ENCODE measurements at regions not wholly inside any gene's neighbourhood (a gene's known extent, or its start where the extent isn't known, plus 50 kb on each side); places are given as distances from the start of the nearest gene placed in this dataset.

GRCh38 chr11:45063669-45064068, 82.8 kb upstream of the PRDM11 start:
- Histone ChIP-seq H3K9me3 (ENCODE audit: control insufficient read depth, insufficient read depth, low read length) (0 out of 2 replicates have a peak, but pooled peaks cover 4% of the 10 kb centered on the region), H3K27ac (ENCODE audit: low read depth, low read length) (no peak overlapping the region), H3K9ac (ENCODE audit: low read depth, low read length) (no peak overlapping the region), H3K27me3 (ENCODE audit: control insufficient read depth, insufficient read depth, low read length) (no peaks in the 10 kb centered on the region), H3K4me1 (ENCODE audit: control insufficient read depth, insufficient read depth, low read length) (no peaks in the 10 kb centered on the region), H3K4me3 (ENCODE audit: low read depth, low read length) (no peak overlapping the region), H3K36me3 (ENCODE audit: control insufficient read depth, insufficient read depth, low read length) (no peaks in the 10 kb centered on the region)

GRCh38 chr11:45067966-45068365, 78.5 kb upstream of the PRDM11 start:
- H3K27me3 ChIP-seq (ENCODE audit: control insufficient read depth, insufficient read depth, low read length) = no peaks in the 10 kb centered on the region
- H3K4me3 ChIP-seq (ENCODE audit: low read depth, low read length) = no peak overlapping the region
- H3K9ac ChIP-seq (ENCODE audit: low read depth, low read length) = no peak overlapping the region
- no peaks in the 10 kb centered on the region for H3K4me1 ChIP-seq (ENCODE audit: control insufficient read depth, insufficient read depth, low read length)
- H3K27ac ChIP-seq (ENCODE audit: low read depth, low read length) = no peak overlapping the region
- H3K36me3 ChIP-seq (ENCODE audit: control insufficient read depth, insufficient read depth, low read length) = no peaks in the 10 kb centered on the region
- H3K9me3 ChIP-seq (ENCODE audit: control insufficient read depth, insufficient read depth, low read length) = 0 out of 2 replicates have a peak, but pooled peaks cover 4% of the 10 kb centered on the region

GRCh38 chr11:45071232-45071631, 75.2 kb upstream of the PRDM11 start:
- Histone ChIP-seq H3K27ac (ENCODE audit: low read depth, low read length) (no peak overlapping the region), H3K9me3 (ENCODE audit: control insufficient read depth, insufficient read depth, low read length) (no peaks in the 10 kb centered on the region), H3K36me3 (ENCODE audit: control insufficient read depth, insufficient read depth, low read length) (no peaks in the 10 kb centered on the region), H3K27me3 (ENCODE audit: control insufficient read depth, insufficient read depth, low read length) (no peaks in the 10 kb centered on the region), H3K4me1 (ENCODE audit: control insufficient read depth, insufficient read depth, low read length) (no peaks in the 10 kb centered on the region; the same call in 1 of the 2 replicates), H3K9ac (ENCODE audit: low read depth, low read length) (no peak overlapping the region), H3K4me3 (ENCODE audit: low read depth, low read length) (no peak overlapping the region)

GRCh38 chr11:45073685-45074141, 72.7 kb upstream of the PRDM11 start:
- no peaks in the 10 kb centered on the region for H3K9me3 ChIP-seq (ENCODE audit: control insufficient read depth, insufficient read depth, low read length)
- H3K4me3 ChIP-seq (ENCODE audit: low read depth, low read length) = no peak overlapping the region
- no peaks in the 10 kb centered on the region for H3K36me3 ChIP-seq (ENCODE audit: control insufficient read depth, insufficient read depth, low read length)
- no peaks in the 10 kb centered on the region; the same call in 1 of the 2 replicates for H3K4me1 ChIP-seq (ENCODE audit: control insufficient read depth, insufficient read depth, low read length)
- no peak overlapping the region for H3K9ac ChIP-seq (ENCODE audit: low read depth, low read length)
- H3K27me3 ChIP-seq (ENCODE audit: control insufficient read depth, insufficient read depth, low read length) = no peaks in the 10 kb centered on the region
- H3K27ac ChIP-seq (ENCODE audit: low read depth, low read length) = no peak overlapping the region

- no peaks in the 10 kb centered on the region; the same call in 1 of the 2 replicates for H3K4me1 ChIP-seq (ENCODE audit: control insufficient read depth, insufficient read depth, low read length)
- no peak overlapping the region for H3K27ac ChIP-seq (ENCODE audit: low read depth, low read length)
- H3K36me3 ChIP-seq (ENCODE audit: control insufficient read depth, insufficient read depth, low read length) = no peaks in the 10 kb centered on the region
- H3K27me3 ChIP-seq (ENCODE audit: control insufficient read depth, insufficient read depth, low read length) = no peaks in the 10 kb centered on the region
- no peak overlapping the region for H3K9ac ChIP-seq (ENCODE audit: low read depth, low read length)
- H3K4me3 ChIP-seq (ENCODE audit: low read depth, low read length) = no peak overlapping the region
- H3K9me3 ChIP-seq (ENCODE audit: control insufficient read depth, insufficient read depth, low read length) = no peaks in the 10 kb centered on the region
These were observed 70.9 kb upstream of the PRDM11 start for GRCh38 chr11:45075519-45075918.

- no peaks in the 10 kb centered on the region; the same call in 1 of the 2 replicates for H3K4me1 ChIP-seq (ENCODE audit: control insufficient read depth, insufficient read depth, low read length)
- H3K36me3 ChIP-seq (ENCODE audit: control insufficient read depth, insufficient read depth, low read length) = no peaks in the 10 kb centered on the region
- H3K27me3 ChIP-seq (ENCODE audit: control insufficient read depth, insufficient read depth, low read length) = no peaks in the 10 kb centered on the region
- H3K4me3 ChIP-seq (ENCODE audit: low read depth, low read length) = no peak overlapping the region
- H3K27ac ChIP-seq (ENCODE audit: low read depth, low read length) = no peak overlapping the region
- no peaks in the 10 kb centered on the region for H3K9me3 ChIP-seq (ENCODE audit: control insufficient read depth, insufficient read depth, low read length)
- H3K9ac ChIP-seq (ENCODE audit: low read depth, low read length) = no peak overlapping the region
These were observed 70.5 kb upstream of the PRDM11 start for GRCh38 chr11:45075952-45076351.

- Histone ChIP-seq H3K4me1 (ENCODE audit: control insufficient read depth, insufficient read depth, low read length) (no peaks in the 10 kb centered on the region; the same call in 1 of the 2 replicates), H3K4me3 (ENCODE audit: low read depth, low read length) (no peak overlapping the region)
These were observed 69.7 kb upstream of the PRDM11 start for GRCh38 chr11:45076761-45077160.

GRCh38 chr11:45078236-45079074, 68.0 kb upstream of the PRDM11 start:
- Histone ChIP-seq H3K27ac (ENCODE audit: low read depth, low read length) (no peak overlapping the region), H3K4me3 (ENCODE audit: low read depth, low read length) (no peak overlapping the region), H3K27me3 (ENCODE audit: control insufficient read depth, insufficient read depth, low read length) (no peaks in the 10 kb centered on the region), H3K4me1 (ENCODE audit: control insufficient read depth, insufficient read depth, low read length) (peaks cover 15% of the 10 kb centered on the region), H3K9me3 (ENCODE audit: control insufficient read depth, insufficient read depth, low read length) (no peaks in the 10 kb centered on the region), H3K9ac (ENCODE audit: low read depth, low read length) (no peak overlapping the region), H3K36me3 (ENCODE audit: control insufficient read depth, insufficient read depth, low read length) (no peaks in the 10 kb centered on the region)

More at GRCh38 chr11:45076761-45077160, 69.7 kb upstream of the PRDM11 start:
- Histone ChIP-seq H3K36me3 (ENCODE audit: control insufficient read depth, insufficient read depth, low read length) (no peaks in the 10 kb centered on the region), H3K27me3 (ENCODE audit: control insufficient read depth, insufficient read depth, low read length) (no peaks in the 10 kb centered on the region), H3K9me3 (ENCODE audit: control insufficient read depth, insufficient read depth, low read length) (no peaks in the 10 kb centered on the region), H3K27ac (ENCODE audit: low read depth, low read length) (no peak overlapping the region), H3K9ac (ENCODE audit: low read depth, low read length) (no peak overlapping the region)

- H3K4me3 ChIP-seq (ENCODE audit: low read depth, low read length) = no peak overlapping the region
- no peaks in the 10 kb centered on the region for H3K27me3 ChIP-seq (ENCODE audit: control insufficient read depth, insufficient read depth, low read length)
- H3K4me1 ChIP-seq (ENCODE audit: control insufficient read depth, insufficient read depth, low read length) = peaks cover 21% of the 10 kb centered on the region
- H3K36me3 ChIP-seq (ENCODE audit: control insufficient read depth, insufficient read depth, low read length) = no peaks in the 10 kb centered on the region
- H3K9me3 ChIP-seq (ENCODE audit: control insufficient read depth, insufficient read depth, low read length) = no peaks in the 10 kb centered on the region
- no peak overlapping the region for H3K9ac ChIP-seq (ENCODE audit: low read depth, low read length)
- no peak overlapping the region for H3K27ac ChIP-seq (ENCODE audit: low read depth, low read length)
These were observed 67.4 kb upstream of the PRDM11 start for GRCh38 chr11:45079075-45079444.

GRCh38 chr11:45079567-45079942, 66.9 kb upstream of the PRDM11 start:
- peaks cover 21% of the 10 kb centered on the region for H3K4me1 ChIP-seq (ENCODE audit: control insufficient read depth, insufficient read depth, low read length)
- H3K27ac ChIP-seq (ENCODE audit: low read depth, low read length) = no peak overlapping the region
- no peaks in the 10 kb centered on the region for H3K27me3 ChIP-seq (ENCODE audit: control insufficient read depth, insufficient read depth, low read length)
- no peaks in the 10 kb centered on the region for H3K9me3 ChIP-seq (ENCODE audit: control insufficient read depth, insufficient read depth, low read length)
- no peak overlapping the region for H3K4me3 ChIP-seq (ENCODE audit: low read depth, low read length)
- no peak overlapping the region for H3K9ac ChIP-seq (ENCODE audit: low read depth, low read length)
- no peaks in the 10 kb centered on the region for H3K36me3 ChIP-seq (ENCODE audit: control insufficient read depth, insufficient read depth, low read length)

GRCh38 chr11:45079943-45080719, 66.3 kb upstream of the PRDM11 start:
- Histone ChIP-seq H3K4me1 (ENCODE audit: control insufficient read depth, insufficient read depth, low read length) (peaks cover 21% of the 10 kb centered on the region), H3K9me3 (ENCODE audit: control insufficient read depth, insufficient read depth, low read length) (no peaks in the 10 kb centered on the region), H3K4me3 (ENCODE audit: low read depth, low read length) (no peak overlapping the region), H3K9ac (ENCODE audit: low read depth, low read length) (no peak overlapping the region), H3K27ac (ENCODE audit: low read depth, low read length) (no peak overlapping the region), H3K36me3 (ENCODE audit: control insufficient read depth, insufficient read depth, low read length) (no peaks in the 10 kb centered on the region), H3K27me3 (ENCODE audit: control insufficient read depth, insufficient read depth, low read length) (no peaks in the 10 kb centered on the region)

Measured in HUES48 (cell line).